HG02885 (cell line): ENCODE measurements at regions not wholly inside any gene's neighbourhood (a gene's known extent, or its start where the extent isn't known, plus 50 kb on each side); places are given as distances from the start of the nearest gene placed in this dataset.

ENCODE experiments used
- ATAC-seq: cut with Tn5 transposase; IDR thresholded peaks from one replicate; pipeline ENCODE4 v1.9.1; 2021; ENCODE audit warnings: mild to moderate bottlenecking; ENCODE audit not compliant: unreplicated experiment, poor library complexity

DNA sequence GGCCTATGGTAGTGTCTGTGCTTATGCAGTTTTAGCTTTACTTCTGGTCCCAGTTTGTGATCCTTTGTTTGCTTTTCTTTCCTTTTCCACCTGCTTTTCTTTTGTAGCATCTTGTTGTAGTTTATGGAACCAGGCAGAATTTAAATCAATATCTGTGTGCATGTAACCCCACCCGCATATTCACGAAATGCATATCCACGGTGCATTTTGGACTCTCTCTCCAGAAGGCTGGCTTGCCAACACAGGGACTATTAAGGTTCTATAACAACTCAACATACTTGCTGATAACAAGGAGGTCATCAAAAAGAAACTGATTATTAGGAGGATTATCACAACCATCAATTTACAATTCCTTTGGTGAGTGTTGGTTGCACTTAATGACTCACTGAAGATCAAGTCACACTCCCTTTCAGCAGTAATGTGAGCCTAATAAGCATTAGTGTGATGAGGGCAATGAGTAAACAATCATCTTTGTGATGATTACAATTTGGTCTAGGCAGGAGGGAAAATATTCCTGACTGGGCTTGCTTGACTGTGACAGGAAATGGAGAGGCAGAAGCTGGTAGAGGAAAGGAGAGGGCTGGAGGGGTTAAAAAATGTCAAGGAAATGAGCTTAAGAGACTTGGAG, 378.6 kb downstream of the REEP3 start:
- ATAC-seq, result no peak

DNA sequence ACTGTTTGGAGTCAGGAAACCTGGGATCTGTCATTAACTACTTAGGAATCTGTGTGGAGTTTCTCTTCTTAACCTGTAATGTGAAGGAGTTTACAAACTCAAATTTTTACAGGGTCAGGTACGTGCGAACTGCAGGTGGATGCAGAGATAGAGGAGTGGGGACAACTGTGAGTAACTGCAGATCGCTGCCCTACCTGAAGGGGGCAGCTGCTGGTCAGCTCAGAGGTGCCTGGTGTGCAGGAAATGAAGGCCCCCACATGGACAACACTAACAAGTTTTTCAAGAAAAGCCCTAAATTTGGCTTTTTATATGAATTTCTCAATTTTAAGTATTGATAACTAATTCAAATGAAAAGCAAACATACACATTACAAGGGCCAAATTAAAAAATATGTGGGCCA, 380.0 kb downstream of the REEP3 start:
- ATAC-seq, result peak; percentile 83

DNA sequence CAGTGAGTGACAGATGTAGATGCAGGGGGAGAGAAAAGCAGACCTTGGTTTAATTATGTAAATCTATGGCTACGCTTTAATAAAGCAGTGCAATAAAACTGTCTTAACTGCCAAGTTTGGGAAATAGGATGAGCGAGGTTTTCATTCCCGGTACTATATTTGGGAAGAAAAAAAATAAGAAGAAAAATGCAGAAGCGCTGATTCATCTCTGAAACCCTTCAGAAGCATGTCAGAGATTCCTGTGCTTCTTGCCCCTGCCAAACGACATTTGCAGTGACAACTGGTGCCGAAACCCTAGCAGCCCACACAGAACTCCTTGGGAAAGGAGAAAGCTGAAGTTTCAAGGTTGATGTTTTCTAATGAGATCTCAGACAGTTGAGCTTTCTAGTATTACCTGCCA, 380.7 kb downstream of the REEP3 start:
- no peak for ATAC-seq

DNA sequence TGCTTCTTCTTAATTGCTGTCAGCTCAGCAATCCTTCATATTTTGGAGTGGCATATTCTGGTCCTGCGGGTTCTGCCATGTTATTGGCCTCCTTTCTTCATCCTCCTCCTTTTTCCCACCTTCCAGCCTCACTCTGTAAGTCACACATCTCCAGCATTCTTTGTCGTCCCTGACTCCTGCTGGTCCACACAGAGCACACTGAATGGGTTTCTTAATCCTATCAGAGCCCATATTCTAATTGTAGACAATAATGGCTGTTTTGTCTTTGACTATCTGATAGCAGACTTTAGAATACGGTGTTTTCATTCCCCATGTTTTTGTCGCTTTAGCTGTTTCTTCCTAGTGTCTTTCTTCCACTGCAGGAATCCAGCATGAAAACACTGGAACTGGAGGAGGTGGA, 389.6 kb downstream of the REEP3 start:
- ATAC-seq, result no peak

DNA sequence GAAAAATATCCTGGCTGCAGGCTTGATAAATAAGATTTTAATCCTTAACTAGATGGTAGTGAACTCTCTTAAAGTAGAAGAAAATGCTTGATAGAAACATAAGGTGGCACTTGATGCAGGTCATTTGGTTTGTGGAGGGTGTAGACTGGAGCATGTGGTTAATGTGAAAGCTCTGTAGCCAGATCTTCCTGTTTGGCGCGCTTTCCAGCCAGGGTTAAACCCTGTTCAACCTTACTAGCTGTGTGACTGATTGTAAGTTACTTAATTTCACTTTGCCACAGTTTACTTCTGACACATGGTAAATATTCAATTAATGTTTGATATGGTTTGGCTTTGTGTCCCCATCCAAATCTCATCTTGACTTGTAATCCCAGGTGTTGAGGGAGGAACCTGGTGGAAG, 394.0 kb downstream of the REEP3 start:
- ATAC-seq, result no peak

DNA sequence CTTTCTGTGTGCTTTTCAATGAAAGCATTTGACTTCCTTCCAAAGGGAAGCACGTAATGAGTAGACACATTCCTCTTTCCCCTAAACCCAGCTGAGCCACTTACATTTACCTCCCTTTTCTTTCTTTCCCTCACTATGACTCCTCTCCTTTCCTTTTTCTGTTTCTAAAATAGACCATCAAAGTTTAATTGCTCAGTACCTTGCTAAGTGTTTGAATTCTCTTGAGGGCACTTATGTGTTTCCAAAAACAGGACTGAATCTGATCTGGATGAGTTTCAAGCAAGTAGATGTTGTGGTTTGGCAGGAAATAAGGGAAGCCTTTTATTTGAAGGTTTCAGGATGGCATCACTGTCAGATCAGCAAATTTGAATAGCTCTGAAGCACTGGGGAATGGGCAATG, 396.2 kb downstream of the REEP3 start:
- ATAC-seq, result no peak

DNA sequence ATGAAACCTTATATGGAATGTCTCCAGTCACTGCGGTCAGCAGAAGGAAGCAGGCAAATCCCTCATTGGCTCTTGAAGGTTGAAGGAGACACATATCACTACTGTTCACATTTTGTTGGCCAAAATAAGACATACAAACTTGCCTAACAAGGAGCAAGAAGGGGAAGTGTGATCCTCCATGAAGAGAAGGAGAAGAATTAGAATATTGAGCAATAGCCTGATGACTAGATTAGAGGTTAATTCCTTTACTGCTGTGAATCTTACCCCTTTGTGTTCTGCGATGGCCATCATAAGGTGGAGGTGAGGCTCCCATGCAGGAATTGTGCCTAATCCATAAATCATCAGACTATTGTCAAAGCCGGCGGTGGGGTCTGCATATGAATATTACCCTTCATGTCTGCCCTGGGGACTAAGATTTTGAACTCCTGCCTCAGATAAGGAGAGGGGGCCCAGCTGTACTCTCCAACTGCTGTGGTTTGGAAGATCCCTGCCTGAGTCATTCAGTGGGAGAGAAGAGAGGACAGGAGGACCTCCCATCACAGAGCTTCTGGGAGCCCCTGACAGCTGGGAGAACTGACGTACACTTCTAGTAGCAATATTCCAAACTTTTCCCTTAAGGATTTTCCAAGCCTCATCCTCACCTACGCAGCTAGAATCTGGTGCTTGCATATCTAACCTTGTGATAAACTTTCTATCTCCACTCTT, 398.5 kb downstream of the REEP3 start:
- ATAC-seq, result no peak

DNA sequence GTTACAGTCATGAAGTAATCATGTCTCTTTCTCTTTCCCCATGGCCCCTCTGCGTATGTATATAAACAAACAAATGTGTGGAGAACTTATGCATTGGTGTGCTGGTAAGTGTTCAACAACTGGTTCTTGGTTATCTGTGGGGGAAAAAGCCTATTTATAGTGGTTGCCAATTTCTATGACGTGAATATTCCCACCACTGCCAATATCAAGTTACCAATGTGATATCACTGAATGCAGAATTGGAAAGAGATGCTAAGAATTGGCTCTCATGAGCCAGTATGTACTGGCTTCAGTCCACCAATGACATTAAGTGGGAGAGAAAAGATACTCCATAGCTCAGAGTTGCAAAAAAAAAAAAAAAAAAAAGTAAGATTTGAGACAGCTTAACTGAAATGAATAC, 399.7 kb downstream of the REEP3 start:
- no peak for ATAC-seq

DNA sequence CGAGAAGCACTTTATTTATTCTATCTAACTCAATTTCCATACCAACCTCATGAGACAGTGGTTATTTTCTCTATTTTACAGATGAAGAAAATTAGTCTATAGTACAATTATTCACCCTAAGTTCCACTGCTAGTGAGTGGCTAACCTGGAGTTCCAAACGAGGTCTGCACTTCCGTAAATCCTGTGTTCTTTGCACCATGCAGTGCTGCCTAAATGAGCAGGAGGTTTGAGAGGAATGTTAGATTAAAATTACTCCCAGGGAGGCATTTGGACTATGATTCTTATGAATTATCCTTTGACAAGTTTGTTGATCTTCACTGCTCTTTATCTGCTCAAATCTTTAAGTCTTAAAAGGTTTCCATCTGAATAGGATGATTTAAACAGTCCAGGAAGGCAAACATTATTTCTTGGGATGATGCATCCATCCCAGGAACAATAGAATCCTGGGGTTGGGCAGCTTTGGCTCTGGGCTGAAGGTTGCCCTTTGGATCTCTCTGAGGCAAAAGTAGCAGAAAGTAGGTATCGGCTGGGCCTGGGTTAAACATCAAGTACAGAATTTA, 400.8 kb downstream of the REEP3 start:
- ATAC-seq, result no peak

DNA sequence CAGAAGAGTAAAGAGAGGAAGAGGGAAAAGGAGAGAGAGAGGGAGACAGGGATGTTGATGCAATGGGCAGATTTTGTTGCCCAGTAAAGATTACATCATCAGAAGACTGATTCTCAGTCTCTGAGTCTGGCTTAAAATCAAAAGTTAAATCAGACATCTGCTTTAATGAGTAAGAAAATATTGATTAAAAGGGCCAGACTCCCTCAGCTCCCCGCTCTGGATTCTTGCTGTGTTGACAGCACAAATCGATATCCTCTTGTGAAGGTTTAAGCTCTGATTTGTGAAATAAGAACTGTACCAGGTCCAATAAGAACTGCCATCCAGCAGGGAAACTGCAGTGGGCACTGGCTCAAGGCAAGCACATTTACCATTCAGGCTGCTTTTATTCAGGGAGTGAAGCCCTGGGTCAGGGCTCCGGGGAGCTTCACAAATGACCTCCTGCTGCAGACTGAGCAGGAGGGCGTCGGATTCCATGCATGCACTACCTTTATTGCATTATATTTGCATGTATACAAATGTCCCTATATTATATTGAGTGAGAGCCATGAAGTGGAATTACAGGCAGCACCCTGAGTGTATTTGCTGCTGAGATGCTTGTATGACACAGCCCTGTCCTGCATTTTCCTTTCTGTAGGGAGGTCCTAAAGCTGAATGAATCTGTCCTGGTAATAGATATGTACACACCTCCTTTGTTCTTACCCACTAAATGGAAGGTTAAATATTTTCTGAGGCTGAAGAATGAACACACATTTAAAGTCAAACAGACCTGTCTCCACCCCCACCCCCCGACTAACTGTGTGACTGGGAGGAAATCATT, 401.5 kb downstream of the REEP3 start:
- no peak for ATAC-seq

DNA sequence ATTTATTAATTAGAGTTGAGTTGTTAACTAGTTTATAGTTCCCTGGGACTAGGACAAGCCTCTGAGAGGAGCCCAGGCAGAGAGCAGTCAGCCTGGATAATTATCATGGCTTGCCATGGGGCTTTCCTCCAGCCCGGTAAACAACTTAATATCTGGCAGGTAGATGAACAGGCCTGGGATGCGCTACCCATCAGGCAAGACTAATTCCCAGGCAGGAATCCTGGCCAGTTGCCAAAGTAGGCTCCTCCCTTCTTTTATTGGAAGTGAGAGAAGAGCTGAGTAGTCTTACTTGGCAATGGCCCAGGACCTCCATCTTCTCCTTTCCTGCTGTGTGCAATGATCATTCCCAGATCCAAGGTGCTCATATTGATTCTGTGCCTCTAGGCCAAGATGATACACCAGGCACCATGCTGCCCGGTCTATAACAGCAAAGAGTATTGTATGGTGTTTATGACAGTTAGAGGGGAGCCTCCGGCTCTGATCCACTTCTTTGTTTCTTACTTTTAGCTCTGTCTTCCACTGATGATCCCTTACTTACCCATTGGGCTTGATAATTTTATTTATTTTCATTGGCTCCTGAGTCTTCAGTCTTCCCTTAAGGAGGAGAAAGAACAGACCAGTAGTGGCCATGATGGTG, 408.7 kb downstream of the REEP3 start:
- ATAC-seq, result no peak

DNA sequence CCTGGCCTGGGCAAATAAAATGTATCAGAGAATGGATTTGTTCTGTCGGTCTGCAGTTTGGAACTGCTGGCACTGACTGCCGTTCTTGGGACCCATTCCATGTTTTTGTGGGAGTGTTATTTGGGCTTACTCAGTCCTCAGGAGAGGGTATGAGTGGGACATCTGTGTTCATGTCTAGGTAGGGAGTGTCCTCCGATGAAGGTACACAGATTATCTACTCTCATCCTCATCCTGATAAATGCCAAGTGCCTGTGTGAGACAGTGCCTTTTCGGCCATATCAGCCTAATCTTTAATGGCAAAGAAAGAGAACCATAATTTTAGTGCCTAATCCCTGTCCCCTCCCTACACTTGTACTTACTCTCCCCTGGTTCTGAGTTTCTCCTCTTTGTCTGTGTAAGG, 409.4 kb downstream of the REEP3 start:
- ATAC-seq, result no peak

DNA sequence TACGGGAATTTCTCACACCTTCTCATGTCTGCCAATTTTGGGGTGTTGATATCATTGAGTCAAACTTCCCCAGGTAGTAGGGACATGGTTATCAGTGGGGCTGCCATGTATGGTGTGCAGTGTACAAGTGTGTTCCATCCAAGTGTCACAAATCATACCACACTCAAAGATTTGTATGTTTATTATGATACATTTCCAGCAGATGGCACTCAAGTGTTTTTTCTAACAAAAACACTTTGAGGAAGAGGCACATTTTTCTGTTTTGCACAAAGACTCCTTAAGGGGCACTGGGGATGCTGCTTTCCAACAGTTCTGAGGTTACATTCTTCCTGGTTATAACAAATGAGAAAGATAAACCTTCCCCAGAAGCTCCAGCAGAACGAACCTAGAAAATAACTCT, 414.5 kb downstream of the REEP3 start:
- peak; percentile 62 for ATAC-seq

DNA sequence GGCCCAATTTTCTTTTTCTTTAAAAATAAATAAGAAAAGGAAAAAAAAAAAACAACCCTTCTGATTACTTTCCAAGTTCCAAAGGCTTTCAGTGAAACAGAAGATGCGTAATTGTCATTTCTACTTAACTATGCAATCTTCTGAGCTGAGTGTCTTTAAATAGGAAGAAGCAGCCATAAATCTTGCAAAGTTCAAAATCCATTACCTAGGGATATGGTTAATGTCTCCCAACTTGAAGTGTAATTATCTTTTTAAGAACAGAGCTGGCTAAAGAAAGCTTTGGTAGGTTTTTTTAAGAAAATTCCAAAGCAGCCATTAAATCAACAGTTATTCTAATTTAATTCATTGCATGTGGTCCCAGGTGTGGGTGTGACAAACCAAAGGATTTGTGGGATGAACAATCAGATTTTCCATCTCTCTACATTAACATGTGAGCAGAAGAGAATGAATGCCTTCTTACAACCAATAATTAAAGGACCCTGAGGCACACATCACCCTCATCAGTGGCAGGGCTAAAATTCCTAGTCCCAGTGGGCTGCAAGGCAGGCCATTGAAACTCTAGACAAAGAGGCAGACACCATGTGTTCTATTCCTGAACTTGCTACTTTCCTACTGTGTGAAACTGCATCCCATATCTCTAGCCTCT, 419.2 kb downstream of the REEP3 start:
- ATAC-seq, result no peak

DNA sequence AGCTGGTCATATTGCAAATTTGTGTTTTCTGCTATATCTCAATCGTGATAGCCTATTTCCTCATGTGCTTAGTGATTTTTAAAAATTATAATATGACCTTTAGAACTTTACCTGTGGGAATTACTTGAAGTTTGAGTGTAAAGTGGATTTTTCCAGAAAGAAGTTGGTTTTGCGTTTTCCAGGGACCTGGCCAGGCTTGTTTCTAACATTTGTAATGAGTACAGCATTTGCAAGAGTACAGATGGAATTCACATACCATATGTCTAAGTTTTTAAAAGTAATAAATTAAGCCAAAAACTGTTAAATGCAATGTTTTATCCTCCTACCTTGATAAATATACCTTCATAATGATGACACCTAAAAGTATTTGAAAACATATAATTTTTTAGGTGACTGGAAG, 443.2 kb downstream of the REEP3 start:
- no peak for ATAC-seq

DNA sequence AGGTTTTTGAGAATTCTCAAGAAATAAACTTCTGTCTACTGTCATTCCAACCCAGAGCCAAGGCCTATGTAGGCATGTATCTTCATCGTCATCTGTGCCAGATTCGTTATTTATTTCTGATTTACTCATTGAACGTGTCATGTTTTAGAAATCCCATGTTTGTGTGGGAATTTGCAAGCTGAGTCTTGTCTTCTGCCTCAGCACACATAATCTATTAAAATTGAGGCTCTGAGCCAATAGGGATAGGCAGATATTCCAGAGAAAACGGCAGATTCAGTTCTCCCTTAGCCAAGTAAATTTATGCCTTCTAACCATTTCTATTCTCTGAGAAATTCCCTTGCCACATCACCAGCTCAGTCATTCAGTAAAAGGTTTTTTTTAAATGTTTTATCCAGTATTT, 444.6 kb downstream of the REEP3 start:
- ATAC-seq, result no peak

DNA sequence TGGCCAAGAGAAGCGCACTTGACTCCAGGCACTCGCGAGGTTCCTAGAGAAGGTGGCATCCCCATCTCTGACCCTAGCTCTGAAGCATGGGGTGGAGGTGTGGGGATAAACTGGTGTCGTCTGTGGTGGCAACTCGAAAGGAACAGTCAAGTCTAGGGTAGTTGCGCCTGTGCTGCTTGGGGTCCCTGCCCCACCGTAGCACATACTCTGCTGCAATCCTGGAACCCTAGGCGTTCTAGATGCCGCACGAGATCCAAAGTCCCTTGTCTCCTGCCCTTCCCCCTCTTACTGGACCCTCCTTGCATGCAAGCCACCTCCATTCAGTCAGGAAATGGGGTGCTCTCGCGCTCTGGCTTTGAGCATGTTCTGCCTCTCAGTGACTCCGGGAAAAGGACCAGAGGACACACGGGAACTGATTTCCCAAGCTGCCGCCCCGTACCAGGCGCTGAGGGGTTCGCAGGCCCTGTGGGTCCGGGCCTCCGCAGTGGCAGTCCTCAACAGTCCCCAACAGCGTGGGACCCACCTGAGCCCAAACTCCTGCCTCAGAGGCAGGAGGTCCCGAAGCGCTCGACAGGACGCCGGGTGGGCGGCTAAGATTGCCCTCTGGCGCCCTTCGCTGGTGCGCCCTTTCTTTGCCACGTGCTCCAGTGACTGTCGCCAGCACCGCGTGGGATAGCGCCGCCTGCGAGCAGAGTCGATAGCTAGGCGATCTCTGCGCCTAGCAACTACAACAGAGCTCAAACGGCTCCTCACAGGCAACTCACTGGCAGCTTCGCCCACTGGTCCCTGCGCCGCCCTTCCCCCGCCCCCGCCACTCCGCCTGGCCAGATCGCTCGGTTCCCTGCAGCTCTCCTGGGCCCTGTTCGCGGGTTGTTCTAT, 452.0 kb downstream of the REEP3 start:
- no peak for ATAC-seq

DNA sequence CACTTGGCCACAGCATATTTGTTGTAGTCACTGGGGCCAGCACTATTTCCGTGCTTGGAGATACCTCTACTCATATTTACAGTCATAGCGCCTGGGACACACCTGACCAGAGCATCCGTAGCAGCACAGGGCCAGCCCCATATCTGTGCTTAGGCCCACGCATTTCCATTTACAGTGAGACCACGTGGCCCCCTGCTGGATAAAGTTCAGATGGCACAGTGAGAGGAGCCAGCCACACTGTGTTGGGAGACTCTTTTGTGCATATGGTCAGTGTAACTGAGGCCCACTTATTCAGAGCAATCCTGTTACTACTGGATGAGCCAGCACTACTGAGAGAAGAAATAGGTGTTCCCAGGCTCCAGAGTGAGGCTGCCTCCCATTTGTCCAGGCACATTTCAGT, 455.3 kb downstream of the REEP3 start:
- peak; percentile 95 for ATAC-seq

DNA sequence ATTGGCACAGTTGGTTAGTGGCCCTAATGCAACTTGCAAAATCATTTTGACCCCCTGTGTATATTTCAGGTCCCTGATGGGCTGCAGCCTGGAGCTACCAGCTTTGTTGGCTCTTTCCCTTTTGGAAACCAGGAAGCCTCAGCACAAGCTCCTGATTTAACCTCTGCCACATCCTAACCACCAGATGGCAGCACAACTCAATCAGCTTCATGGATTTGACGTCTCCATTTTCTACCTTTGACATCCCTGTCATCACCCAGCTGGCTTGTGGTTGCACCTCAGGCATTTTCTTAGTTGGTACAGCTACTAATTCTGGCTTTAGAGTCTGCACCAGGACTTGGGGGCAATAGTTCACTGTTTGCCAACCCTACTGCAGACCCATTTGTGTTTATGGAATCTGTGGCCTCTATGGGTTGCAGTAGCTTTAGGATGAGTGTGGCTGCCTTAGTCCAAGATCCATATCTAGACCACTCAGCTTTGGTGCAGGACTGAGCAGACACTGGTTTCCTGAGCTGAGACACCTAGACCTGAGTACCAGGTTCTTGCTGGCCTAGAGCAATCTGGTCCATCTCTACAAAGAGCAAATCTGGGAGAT, 456.2 kb downstream of the REEP3 start:
- ATAC-seq, result peak; percentile 60
